Ishikawa (cell line): ENCODE measurements at regions not wholly inside any gene's neighbourhood (a gene's known extent, or its start where the extent isn't known, plus 50 kb on each side); places are given as distances from the start of the nearest gene placed in this dataset.

Experiments used
- CREB1 ChIP-seq: IDR thresholded peaks from 2 replicates; pipeline ENCODE4 v1.6.1; 2012; ENCODE audit warnings: low read depth
- EP300 ChIP-seq: IDR thresholded peaks from 2 replicates; pipeline ENCODE4 v1.6.1; 2012; ENCODE audit warnings: borderline replicate concordance
- FOXM1 ChIP-seq: IDR thresholded peaks from 2 replicates; pipeline ENCODE4 v1.6.1; 2012; ENCODE audit warnings: low read depth, borderline replicate concordance
- RAD21 ChIP-seq: IDR thresholded peaks from 2 replicates; pipeline ENCODE4 v1.6.1; 2012; ENCODE audit warnings: low read depth
- TAF1 ChIP-seq: IDR thresholded peaks from 2 replicates; pipeline ENCODE4 v1.6.1; 2012; ENCODE audit warnings: low read depth, mild to moderate bottlenecking
- TCF12 ChIP-seq: IDR thresholded peaks from 2 replicates; pipeline ENCODE4 v1.6.1; 2012; ENCODE audit warnings: low read depth
- TEAD4 ChIP-seq: IDR thresholded peaks from 2 replicates; pipeline ENCODE4 v1.6.1; 2012
- YY1 ChIP-seq: IDR thresholded peaks from 2 replicates; pipeline ENCODE4 v1.6.1; 2012; ENCODE audit warnings: low read depth
- ZBTB7A ChIP-seq: IDR thresholded peaks from 2 replicates; pipeline ENCODE4 v1.6.1; 2012; ENCODE audit warnings: low read depth
- TF ChIP-seq, protein P1 (sequence below): IDR thresholded peaks from 2 replicates; pipeline ENCODE4 v1.6.1; 2012
- TF ChIP-seq, protein P2 (sequence below): IDR thresholded peaks from 2 replicates; pipeline ENCODE4 v1.6.1; 2012; ENCODE audit warnings: low read depth, mild to moderate bottlenecking
- TF ChIP-seq, protein P3 (sequence below): IDR thresholded peaks from 2 replicates; pipeline ENCODE4 v1.6.1; 2012

DNA sequence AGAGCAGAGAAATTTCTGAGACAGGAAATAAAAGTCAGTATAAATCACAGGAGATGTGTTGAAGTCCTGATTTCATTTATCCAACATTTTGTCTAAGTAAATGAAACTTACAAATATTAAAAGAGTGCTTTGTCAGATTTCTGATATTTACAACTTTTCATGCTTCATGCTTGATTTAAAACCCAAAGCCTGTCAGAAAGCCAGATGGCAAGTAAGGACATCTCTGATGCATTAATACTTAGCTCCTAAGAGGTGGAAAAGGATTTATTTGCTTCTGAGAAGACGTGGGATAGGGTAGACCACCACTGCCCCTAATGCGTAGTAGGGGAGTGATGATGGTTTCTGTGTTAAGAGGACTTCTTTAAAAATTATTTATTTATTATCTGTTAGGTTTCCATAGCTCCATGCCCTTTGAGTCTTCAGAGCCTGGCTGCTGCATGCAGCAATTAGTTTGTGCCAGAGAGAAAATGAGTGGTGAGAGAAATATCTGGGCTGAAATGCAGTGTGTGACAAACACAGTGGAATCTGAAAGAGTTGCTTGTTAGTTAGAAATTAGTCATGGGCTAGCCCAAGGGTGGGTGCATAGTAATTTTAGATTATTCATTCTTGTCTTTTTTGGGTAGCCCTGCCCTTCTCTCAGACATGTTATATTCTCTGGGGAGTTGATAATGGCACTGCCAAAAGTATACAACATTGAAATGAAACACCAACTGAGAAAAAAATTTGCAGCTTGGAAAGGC, 333.8 kb downstream of the C4orf33 start:
- TF ChIP-seq, protein P1, sequence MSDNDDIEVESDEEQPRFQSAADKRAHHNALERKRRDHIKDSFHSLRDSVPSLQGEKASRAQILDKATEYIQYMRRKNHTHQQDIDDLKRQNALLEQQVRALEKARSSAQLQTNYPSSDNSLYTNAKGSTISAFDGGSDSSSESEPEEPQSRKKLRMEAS, result no peak
- TF ChIP-seq FOXM1 (no peak), RAD21 (no peak), YY1 (no peak), EP300 (no peak), CREB1 (no peak), TEAD4 (no peak), TAF1 (no peak), TCF12 (no peak), ZBTB7A (no peak)
- TF ChIP-seq, protein P2, sequence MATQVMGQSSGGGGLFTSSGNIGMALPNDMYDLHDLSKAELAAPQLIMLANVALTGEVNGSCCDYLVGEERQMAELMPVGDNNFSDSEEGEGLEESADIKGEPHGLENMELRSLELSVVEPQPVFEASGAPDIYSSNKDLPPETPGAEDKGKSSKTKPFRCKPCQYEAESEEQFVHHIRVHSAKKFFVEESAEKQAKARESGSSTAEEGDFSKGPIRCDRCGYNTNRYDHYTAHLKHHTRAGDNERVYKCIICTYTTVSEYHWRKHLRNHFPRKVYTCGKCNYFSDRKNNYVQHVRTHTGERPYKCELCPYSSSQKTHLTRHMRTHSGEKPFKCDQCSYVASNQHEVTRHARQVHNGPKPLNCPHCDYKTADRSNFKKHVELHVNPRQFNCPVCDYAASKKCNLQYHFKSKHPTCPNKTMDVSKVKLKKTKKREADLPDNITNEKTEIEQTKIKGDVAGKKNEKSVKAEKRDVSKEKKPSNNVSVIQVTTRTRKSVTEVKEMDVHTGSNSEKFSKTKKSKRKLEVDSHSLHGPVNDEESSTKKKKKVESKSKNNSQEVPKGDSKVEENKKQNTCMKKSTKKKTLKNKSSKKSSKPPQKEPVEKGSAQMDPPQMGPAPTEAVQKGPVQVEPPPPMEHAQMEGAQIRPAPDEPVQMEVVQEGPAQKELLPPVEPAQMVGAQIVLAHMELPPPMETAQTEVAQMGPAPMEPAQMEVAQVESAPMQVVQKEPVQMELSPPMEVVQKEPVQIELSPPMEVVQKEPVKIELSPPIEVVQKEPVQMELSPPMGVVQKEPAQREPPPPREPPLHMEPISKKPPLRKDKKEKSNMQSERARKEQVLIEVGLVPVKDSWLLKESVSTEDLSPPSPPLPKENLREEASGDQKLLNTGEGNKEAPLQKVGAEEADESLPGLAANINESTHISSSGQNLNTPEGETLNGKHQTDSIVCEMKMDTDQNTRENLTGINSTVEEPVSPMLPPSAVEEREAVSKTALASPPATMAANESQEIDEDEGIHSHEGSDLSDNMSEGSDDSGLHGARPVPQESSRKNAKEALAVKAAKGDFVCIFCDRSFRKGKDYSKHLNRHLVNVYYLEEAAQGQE, result no peak
- TF ChIP-seq, protein P3, sequence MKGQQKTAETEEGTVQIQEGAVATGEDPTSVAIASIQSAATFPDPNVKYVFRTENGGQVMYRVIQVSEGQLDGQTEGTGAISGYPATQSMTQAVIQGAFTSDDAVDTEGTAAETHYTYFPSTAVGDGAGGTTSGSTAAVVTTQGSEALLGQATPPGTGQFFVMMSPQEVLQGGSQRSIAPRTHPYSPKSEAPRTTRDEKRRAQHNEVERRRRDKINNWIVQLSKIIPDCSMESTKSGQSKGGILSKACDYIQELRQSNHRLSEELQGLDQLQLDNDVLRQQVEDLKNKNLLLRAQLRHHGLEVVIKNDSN, result no peak
